ELR (cell line): ENCODE measurements at regions not wholly inside any gene's neighbourhood (a gene's known extent, or its start where the extent isn't known, plus 50 kb on each side); places are given as distances from the start of the nearest gene placed in this dataset.

Source experiments
- DNase-seq: peaks from one replicate; pipeline ENCODE4 v3.0.0-alpha.2; 2015; ENCODE audit warnings: low read depth

DNA sequence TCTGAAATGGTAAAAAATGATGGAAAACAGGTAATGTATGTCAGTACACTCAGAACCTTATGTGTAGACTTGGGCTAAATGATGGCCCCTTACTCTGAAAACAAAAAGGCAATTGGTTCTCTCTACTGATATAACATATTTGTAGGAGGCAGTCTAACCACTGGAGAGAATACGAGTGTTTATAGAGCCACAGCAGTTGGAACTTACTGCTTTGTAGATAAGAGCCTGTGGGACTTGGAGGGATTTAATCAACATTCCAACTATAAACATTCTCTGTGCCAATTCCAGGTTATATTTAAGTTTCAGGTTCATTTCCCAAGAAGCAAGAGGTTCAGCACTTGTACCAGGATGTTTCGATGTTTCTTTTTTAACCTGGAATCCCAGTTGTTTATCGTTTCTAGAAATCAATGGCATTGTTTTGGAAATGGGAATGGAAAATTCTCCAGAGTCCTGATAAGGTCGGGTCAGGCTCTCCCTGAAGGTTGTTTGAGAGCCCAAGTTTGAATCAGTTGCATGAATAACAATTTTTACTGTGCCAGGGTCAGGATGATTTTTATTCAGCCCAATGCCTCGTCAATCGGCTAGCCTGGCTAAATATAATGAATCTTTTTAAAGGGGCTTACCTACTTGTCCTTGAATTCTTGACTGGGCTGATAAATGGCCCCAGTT lies 278.4 kb upstream of the FAM98A start:
- no peak for DNase-seq

GRCh38 chr2:33873076-33873605 lies 274.0 kb upstream of the FAM98A start:
- no peak for DNase-seq

GRCh38 chr2:33859811-33860461 lies 260.8 kb upstream of the FAM98A start:
- DNase-seq: no peak

- DNase-seq: no peak
These were observed 260.1 kb upstream of the FAM98A start for GRCh38 chr2:33859176-33859575.

DNA sequence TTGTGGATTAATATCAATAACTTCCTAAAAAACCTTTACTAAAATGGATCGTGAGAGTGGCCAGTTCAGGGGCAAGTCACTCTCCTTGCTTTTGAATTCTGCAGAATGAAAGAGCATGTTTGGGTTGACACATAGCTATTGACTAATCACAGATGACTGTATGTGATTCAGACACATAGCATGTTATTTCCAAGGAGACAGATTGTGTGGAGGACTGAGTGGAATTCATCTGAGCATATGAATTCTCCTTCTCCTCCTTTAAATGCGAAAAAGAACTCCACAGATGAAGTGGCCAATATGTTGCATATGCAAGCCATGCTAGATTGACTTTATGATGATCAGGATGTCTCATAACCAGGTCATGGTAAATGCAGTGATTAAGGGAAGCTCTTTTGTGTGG lies 249.4 kb upstream of the FAM98A start:
- peak; percentile 64 for DNase-seq

GRCh38 chr2:33839791-33840190 lies 240.7 kb upstream of the FAM98A start:
- DNase-seq: no peak

GRCh38 chr2:33836628-33837027 lies 237.5 kb upstream of the FAM98A start:
- DNase-seq: no peak

- no peak for DNase-seq
These were observed 236.8 kb upstream of the FAM98A start for GRCh38 chr2:33835911-33836310.

GRCh38 chr2:33822964-33823363 lies 223.9 kb upstream of the FAM98A start:
- DNase-seq: no peak

DNA sequence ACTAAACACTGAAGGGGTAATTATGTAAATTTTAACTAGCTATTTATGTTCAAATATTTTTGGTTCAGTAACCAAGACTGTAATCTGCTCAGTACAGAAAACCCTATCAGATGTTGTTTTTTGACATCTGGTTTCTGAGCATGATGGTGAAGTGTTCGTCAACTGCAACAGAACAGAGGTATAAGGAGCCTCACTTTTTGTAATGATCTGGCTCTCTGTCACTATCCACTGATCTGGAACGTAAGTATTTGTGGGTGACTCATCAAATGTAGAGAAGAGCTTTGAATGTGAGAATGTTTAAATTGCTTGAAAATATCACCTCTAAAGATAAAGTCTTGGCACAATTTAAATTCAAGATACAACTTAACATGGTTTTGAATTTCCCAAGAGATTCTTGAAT lies 213.6 kb upstream of the FAM98A start:
- peak; percentile 3 for DNase-seq

DNA sequence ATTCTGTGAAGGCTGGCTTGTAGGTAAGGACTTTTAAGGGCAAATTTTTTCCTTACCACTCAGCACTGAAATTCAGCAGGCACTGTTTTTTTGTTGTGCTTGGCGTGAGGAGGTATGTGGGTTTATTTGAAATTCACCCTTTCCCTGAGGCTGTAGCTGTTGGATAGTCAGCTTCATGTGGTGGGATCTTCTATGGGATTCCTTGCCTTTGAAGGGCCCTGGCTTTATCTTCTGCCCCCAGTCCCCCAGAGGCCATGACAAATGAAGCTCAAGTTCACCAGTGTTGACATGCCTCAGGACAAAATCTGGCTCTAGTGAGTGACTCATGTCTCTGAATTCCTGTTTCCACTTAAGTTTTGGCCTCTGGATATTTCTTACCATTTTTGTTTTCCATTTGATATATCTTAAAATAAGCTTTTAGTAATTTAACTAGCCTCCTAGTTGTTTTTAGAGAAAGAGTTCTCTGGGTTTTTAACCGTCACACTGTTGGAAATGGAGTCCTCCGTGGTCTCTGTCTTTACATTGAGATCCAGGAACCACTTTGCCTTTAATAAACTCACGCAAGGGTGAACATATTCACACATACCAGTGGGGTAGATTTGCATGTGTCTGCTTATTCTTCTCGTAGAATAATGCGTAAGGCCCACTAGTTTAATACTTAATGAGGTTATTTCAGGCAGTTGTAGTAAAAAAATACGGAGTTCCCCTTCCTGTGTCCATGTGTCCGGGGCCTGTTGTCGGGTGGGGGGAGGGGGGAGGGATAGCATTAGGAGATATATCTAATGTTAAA lies 211.1 kb upstream of the FAM98A start:
- peak; percentile 47 for DNase-seq

- no peak for DNase-seq
These were observed 206.9 kb upstream of the FAM98A start for GRCh38 chr2:33806041-33806440.

GRCh38 chr2:33804155-33804554 lies 205.1 kb upstream of the FAM98A start:
- no peak for DNase-seq

DNA sequence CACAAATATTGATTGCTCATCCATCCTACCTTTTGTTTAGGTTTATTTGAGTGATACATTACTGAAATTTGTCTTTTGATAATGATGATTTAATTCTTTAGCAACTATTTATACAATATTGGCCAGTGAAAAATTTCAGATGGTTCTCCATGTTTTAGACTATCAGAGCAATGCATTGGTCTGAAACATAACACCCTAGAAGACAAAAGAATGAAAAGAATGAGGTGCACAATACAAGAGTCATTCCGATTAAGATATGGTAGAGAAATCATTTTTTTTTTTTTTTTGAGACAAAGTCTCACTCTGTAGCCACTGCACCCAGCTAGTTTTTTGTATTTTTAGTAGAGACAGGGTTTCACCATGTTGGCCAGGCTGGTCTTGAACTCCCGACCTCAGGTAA lies 197.4 kb upstream of the FAM98A start:
- DNase-seq: no peak

DNA sequence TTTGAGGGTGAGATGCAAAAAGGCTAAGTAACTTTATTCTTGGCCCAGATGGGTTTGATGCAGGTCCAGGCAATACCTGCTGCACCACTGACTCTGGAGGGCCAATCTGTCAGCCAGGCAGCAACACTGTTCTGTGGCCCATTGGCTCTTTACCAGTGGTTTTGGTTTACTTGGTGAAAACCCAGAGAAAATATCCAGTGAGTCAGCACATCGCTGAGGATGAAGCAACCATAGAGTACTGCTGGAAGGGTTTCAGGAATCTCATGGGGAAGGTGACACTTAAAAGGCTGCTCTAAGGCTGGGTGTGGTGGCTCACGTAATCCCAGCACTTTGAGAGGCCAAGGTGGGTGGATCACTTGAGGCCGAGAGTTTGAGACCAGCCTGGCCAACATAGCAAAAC lies 192.5 kb upstream of the FAM98A start:
- peak; percentile 54 for DNase-seq

DNA sequence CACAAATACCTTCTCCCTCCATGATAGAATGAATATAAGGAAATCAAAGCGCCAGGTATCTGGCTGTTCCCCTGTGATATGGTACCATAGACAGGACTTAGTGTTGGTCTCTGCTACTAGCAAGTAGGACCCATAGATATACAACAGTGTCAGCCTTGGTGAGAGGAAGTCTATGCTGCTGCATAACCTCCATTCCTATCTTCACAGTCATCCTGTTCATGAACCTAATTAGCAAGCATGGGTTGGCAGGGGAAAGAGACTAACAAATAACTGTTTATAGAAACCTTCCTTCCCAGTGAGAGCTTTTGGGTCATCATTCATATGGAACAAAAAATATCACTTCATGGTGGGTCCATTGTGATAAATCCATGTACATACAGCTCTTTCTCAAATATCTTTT lies 188.9 kb upstream of the FAM98A start:
- peak; percentile 32 for DNase-seq

GRCh38 chr2:33786881-33787280 lies 187.8 kb upstream of the FAM98A start:
- peak; percentile 1 for DNase-seq

DNA sequence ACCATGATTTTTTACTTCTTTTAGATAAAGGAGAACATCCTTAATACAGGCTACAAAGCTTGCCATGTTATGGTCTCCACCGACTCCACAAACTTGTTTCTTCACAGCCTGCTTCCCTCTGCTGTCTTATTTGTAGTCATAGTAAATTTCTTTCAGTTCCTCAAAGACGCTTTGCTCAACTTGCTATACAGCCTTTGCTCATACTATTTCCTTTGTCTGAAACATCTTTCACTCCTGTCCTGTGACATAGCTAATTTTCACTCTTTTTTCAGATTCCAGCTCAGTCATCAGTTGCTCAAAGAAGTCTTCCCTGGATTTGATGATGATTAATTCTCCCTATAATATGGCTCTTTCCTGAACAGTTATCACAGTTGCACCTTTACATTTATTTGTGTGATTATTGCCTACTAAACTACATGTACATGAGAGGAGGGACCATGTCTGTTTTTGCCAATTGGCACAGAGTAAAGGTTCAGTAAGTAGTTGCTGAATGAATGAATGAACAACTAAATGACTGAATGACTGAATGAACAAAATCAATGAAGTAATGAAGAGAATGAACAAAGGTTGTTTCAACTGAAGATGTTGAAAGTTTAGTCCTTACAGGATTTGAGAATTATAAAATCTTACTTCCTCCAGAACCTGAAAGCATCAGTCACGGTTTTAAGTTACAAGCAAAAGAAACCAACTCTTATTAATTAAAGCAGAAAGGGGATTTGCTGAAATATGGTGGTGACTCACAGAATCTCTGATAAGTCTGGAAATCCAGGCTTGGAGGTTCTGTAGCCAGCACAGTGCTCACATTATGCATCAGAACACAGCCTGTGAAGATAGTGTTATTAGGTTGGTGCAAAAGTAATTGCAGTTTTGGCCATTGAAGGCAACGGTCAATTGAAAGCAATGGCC lies 186.4 kb upstream of the FAM98A start:
- DNase-seq: no peak

DNA sequence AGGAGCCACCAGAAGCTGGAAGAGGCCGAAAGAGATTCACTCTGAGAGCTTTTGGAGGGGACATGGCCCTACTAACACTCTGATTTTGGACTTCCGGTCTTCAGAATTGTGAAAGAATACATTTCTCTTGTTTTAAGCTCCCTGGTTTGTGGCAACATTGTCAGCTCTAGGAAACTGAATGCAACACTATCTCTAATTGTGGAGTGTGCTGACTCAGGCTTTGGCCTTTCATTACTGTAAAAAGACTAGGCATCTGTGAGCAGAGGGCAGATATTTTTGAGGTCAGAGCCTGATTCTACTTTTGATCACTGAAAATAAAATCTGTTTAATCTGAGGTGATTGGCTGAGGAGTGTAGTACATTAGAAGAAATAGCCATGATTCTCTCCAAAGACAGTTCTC lies 185.4 kb upstream of the FAM98A start:
- DNase-seq: no peak

DNA sequence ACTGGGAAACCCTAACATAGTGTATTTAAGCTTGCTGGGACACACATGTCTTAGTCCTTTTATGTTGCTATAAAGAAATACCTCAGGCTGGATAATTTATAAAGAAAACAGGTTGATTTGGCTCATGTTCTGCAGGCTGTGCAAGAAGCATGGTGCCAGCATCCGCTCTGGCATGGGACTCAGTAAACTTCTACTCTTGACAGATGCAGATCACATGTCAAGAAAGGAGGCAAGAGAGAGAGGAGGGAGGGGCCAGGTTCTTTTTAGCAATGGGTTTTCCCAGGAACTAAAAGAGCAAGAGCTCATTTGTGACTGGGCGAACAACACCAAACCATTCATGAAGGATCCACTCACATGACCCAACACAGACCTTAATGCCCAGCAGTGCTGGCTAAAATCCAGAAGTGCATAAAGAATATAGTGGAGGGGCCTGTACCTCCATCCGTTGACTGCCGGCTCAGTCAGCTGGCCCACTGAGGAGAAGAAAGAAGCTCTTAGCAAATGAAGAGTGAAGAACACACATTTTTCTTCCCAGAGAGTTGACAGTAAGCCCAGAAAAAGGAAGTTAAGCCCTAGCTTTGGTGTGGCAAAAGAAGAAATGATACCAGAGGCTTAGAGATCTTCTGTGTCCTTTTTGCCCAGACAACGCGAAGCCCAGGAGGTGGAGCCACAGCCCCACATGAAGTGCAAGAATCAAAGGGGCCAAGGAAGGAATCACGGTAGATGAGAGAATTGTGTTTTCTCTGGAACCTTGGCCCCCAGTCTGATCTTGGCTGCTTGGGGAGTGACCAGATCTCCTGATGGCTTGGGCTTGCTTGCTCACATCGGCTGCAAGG lies 183.5 kb upstream of the FAM98A start:
- DNase-seq: no peak

- peak; percentile 5 for DNase-seq
These were observed 178.7 kb upstream of the FAM98A start for GRCh38 chr2:33777786-33778185.
